ENCODE measurements at regions not wholly inside any gene's neighbourhood (a gene's known extent, or its start where the extent isn't known, plus 50 kb on each side); places are given as distances from the start of the nearest gene placed in this dataset.
"Not testable (repeated sequence)": the region's sequence is repeated elsewhere in the genome, so short reads cannot be mapped to it uniquely, and the experiment has no call there.

- DNase-seq (ENCODE audit: low spot score), result no peak
These were observed 487.2 kb downstream of the MN1 start for GRCh38 chr22:27314276-27314807.

GRCh38 chr22:27315833-27316232, 485.7 kb downstream of the MN1 start:
- no peak for DNase-seq (ENCODE audit: low spot score)

GRCh38 chr22:27317096-27317495, 484.5 kb downstream of the MN1 start:
- DNase-seq (ENCODE audit: low spot score), result no peak

DNA sequence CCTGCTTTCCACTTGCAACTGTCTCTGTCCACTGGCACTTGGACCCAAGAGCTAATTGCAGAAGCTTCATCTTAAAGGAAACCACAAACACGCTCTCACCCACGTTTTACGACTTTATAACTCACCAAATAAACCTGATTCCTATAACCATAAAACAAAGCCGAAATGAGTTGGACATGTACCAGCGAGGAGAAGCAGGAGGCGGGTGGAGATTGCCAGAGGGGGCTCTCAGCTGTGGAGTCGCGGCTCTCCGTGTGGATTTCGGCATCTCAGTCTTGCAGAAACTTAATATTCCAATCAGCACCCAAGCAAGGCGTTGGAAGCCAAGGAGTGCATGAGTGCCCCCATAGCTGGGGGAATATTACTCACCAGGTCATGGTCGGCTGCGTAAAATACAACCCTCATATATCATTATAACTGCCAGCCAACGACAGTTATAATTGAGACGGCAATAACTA, 483.6 kb downstream of the MN1 start:
- DNase-seq (ENCODE audit: low spot score), result no peak

DNA sequence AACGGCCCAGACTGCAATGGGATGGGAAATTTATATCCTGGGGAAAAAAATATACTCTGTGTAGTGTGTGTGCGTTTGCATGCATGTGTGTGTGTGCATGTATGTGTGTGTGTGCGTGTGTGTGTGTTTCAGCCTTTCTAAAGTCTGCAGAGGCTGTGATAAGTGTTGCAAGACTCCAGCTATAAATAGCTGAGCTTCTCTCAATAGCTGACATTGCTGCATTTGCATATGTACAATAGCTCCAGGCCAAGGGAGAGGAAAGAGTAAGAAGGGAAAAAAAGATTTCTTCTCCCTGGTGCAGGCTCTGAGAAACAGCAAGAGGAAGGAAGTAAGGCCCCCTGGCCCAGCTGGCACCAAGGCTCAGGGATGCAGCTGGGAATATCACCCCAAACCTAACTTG, 483.0 kb downstream of the MN1 start:
- no peak for DNase-seq (ENCODE audit: low spot score)

GRCh38 chr22:27323661-27324060, 477.9 kb downstream of the MN1 start:
- DNase-seq (ENCODE audit: low spot score), result no peak

GRCh38 chr22:27324908-27325307, 476.6 kb downstream of the MN1 start:
- DNase-seq (ENCODE audit: low spot score), result not testable (repeated sequence)

- DNase-seq (ENCODE audit: low spot score), result no peak
These were observed 474.1 kb downstream of the MN1 start for GRCh38 chr22:27327497-27327896.

DNA sequence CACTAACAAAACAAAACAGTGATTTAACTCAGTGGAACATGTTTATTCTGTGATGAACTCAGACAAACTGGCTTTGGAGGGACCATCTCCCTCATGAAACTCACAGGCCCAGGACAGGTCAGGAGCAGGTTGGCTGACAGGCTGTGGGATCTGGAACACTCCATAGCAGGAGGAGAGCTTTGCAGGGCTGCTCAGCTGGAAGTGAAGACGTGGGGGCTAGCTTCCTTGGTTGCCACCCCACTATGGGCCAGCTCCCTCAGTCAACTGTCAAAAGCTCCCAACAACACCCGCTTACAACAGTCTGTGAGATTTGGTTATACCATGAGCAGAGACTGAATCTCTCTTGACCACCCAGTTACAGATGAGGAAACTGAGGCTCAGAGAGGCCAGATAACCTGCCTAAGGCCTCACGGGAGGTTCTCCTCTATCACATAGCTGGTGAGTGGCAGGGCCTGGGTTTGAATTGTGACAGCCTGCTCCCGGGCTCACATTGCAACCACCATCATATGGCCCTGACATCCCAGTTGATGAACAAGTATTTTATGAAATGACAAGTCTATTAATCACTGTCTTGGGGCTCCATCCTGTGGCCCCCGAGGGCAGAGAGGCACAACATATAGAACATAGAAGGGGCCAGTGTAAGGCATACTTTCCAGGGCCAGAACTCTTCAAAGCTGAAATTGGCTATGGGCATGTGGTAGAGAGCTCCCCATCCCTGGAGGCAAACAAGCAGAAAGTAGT, 473.4 kb downstream of the MN1 start:
- DNase-seq (ENCODE audit: low spot score), result no peak

- DNase-seq (ENCODE audit: low spot score), result peak; percentile 72
These were observed 472.3 kb downstream of the MN1 start for GRCh38 chr22:27329131-27329850.

GRCh38 chr22:27329966-27330645, 471.4 kb downstream of the MN1 start:
- no peak for DNase-seq (ENCODE audit: low spot score)

- peak; percentile 54 for DNase-seq (ENCODE audit: low spot score)
These were observed 469.9 kb downstream of the MN1 start for GRCh38 chr22:27331526-27332281.

- DNase-seq (ENCODE audit: low spot score), result no peak
These were observed 466.4 kb downstream of the MN1 start for GRCh38 chr22:27335102-27335660.

- DNase-seq (ENCODE audit: low spot score), result no peak
These were observed 465.1 kb downstream of the MN1 start for GRCh38 chr22:27336151-27337090.

DNA sequence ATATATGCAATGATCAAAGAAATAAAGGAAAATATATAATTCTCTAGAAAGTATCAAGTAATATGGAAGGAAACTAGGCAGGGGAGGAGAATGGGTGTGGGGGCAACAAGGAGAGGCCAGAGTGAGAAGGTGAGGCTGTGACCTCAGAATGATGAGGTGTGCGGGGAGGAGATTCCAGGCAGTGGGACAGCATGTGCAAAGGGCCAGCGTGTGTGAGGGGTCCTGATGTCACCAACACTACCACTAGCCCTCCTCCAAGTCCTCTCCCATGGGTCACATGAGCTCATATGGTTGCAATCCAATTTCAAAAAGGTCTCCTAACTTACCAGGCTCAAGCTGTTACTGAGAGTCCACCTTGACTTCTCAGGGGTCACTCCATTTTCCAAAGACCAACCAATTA, 463.9 kb downstream of the MN1 start:
- no peak for DNase-seq (ENCODE audit: low spot score)

DNA sequence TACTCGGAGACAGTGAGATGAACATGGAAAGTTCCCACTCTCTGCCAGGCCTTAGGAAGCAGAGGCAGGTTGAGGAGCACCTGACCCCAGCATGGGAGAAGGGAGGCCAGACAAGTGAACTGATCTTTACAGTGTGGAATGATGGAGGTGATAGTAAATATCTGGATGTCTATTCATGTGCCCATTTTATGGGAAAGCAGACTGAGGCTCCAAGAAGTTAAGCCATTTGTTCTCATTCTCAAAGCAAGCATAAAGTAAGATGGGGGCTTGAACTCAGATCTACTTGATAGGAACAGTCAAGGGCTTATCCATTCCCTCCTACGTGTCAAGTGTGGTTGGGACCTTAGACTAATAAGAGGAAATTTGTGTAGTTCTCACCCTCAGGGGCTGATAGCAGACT, 461.5 kb downstream of the MN1 start:
- DNase-seq (ENCODE audit: low spot score), result no peak

- DNase-seq (ENCODE audit: low spot score), result no peak
These were observed 457.0 kb downstream of the MN1 start for GRCh38 chr22:27344546-27344945.

GRCh38 chr22:27345691-27346090, 455.9 kb downstream of the MN1 start:
- no peak for DNase-seq (ENCODE audit: low spot score)

- DNase-seq (ENCODE audit: low spot score), result no peak
These were observed 453.6 kb downstream of the MN1 start for GRCh38 chr22:27347951-27348350.

DNA sequence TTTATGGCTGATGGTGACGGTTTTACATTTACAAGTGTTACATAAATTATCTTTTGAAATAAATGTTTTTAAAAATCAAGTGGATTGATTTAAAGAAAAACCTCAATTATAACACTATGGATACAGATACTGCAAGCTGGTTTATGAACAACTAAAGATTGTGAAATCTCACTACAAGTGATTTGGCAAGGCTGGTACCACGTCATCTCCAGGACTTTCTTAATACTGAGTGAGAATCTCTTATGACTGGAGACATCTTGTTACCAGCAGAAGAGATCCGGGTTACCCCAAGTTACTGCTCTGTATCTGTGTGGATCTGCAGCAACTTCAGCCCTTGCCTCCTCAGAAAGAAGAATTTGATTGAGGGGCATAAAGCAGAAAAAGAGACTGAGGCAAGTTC, 452.9 kb downstream of the MN1 start:
- no peak for DNase-seq (ENCODE audit: low spot score)

GRCh38 chr22:27349456-27349855, 452.1 kb downstream of the MN1 start:
- no peak for DNase-seq (ENCODE audit: low spot score)

Measured in iPS-NIHi11 (cell line).